NCI-H1930 (cell line): ENCODE measurements at regions not wholly inside any gene's neighbourhood (a gene's known extent, or its start where the extent isn't known, plus 50 kb on each side); places are given as distances from the start of the nearest gene placed in this dataset.

Source experiments
- DNase-seq, 2 experiments: peaks; one replicate each; lab custom pipeline; 2025; lab: John Stamatoyannopoulos, UW

DNA sequence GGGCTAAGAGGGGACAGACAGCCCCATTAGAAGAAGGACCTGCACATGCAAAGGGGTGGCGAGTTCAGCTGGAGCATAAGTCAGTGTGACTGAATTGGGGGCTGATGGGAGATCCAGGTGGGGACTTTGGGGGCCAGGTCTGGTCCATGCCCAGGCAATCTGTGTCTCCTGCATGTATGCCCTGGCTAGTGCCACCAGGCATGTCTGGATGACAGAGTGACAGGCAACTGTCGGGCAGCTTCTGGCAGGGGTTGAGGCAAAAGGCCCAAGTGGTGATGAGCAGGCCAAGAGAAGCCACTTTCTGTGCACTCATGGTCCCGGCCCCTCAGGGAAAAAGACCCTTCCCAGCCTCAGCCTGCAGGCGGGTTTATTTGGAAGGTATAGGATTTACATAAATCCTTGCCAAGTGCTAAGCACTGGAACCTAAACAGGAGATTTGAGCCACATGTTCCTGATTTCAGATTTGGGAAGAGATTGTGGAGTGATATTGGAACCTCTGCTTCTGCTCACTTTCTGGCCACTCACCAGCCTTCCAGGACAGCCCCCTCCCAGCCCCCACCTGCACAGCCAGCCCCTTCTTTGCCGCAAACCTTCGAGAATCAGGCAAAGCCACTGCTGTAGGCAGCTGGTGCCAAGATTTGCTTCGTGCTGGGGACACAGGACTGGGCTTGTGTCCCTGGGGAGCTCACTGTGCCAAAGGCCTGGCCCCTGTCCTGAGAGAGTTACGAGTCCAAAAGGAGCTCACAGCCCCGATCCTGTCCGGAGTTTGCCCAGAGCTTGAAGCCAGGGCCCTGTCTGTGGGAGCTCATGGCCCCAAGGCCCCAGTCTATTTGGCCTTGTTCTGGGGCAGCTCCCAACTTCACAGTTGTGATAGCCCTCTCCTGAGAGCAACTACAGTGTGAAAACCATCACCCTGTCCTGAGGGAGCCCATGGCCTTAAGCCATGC is 232.5 kb upstream of the RTL1 start:
- DNase-seq: no peak

DNA sequence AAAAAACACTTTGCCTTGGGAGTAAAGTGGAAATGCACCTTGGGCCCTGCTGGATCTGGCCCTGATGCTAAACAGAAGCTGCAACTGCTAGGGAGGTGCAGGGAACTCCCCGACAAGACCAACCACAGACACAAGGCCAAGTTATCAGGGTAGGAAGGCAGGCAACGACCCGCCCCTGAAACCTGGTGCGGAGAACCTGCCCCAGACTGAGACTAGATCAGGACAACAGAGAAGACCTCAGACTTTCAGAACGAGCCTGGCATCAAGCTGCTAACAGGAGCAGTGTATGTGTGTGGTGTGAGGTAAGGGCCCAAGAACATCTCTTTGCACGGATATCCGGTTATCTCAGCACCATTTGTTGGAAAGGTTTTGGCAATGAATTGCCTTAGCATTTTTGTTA is 233.7 kb upstream of the RTL1 start:
- no peak for DNase-seq

DNA sequence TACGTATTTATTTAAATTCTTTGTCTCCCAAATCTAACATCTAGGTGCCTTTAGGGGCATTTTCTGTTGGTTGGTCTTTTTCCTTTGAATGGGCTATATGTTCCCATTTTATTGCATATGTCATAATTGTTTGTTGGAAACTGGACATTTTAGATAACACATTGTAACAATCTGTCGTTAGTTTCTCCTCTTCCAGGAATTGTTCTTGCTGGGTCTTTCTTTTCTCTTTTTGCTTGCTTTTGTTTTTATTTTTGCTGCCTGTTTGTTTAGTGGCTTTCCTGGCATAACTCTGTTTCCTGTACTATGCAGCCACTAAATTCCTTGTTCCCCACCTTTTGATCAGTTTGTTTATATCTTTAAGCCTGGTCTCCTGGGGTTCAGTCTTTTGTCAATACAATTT is 244.3 kb upstream of the RTL1 start:
- DNase-seq: no peak

DNA sequence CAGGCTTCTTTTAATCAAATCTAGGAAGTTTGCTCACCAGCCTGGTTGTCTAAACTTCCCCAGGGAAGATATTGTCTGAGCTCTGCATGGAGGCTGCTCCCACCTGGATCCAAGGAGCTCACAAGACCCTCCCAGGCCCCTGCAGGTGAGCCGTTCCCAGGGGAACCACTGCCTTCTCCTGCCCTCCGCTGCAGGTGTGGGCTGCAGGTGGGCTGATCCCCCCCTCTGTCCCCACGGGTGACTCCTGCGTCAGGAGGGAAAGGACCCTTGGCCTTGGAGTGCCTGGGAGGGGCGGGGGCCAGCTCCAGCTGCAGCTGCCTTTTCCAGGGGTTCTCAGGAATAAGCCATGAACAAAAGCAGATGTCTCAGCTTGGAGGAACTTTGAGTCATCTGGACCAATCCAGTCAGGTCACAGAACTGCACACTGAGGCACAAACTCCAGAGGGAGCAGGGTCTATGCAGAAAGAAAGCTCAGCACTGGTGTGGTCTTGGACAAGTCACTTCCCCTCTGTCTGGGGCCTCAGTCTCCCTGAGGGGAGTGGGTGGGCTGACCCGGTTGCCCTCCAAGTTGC is 246.6 kb upstream of the RTL1 start:
- no peak for DNase-seq

DNA sequence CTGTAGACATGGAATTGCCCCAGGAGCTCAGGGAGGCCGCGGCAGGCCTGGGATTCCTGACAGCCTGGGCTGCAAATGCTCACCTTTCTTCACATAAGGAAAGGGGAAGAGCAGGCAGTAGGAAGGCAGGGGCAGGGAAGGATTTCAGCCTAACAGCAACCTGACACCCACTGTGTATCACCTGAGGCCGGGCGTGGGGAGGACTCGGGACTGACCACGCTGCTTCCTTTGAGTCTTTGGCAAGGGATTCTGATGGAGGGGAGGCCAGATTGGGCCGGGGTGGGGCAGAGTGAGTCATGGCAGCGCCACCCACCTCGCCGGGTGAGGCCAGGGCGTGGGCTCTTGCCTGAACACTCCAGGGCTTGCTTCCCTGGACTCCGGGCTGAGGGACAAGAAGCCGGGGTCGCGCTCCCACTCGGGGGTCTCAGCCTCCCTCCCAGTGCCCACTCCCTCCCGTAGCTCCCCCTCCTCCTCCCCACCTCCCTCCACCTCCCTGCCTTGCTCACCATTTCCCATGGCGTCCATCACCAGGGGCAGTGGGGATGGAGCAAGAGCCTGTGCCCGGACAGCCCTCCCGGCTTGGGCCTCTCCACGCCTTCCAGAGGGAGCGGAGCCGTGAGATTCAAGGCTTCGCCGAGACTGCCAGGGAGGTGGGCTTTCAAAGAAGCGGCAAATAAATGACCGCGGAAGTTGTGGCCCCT is 247.9 kb upstream of the RTL1 start:
- no peak for DNase-seq

DNA sequence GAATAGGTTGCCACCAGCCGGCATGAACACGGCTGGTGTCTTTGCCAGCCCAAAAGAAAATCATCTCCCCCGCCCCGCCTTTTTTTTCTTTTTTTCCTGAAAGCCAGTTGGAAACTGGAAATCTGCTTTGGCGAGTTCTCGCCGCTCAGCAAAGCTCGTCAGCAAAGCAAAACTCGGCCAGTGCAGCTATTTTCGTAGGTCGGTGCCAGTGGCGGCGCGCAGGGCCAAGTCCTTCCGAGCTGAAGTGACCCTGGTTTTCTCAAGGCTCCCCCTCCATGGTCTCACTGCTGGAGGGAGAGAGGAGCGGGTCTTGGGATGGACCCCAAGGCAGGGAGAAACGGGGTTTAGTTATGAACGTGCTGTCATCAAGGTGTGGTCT is 248.4 kb upstream of the RTL1 start:
- no peak for DNase-seq

DNA sequence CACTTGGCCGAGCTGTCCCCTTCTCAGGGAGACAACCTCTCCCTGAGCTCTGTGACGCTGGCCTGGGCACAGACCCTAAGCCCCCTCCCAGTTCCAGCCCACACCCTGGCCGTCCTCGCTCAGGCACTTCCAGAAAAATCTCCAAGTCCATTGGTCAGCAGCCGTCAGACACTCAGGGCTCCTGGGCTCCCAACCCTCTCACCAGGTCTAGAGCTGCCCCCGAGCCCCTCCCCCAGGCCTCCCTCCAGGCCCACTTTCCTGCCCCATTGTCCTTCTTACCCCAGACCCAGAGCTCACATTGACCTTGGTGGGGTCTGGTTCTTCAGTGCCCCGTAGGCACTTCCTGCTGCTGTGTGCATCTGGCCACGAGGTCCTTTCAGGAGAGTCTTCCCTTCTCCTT is 249.3 kb upstream of the RTL1 start:
- no peak for DNase-seq

DNA sequence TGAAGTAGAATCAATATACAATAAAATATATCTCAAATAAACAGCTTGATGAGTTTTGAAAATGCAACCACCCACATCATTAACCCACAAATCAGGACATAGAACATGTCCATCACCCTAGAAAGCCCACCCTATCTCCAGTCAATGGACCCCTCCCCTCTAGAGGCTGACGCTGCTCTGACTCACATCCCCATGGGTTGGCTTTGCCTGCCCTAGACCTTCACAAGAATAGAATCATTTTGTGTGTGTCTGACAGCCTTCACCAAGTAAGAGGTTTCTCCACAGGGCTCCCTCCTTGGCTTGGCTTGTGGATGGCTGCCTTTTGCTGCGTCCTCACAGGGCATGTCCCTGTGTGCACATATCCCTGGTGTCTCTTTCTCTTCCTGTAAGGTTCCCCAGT is 250.2 kb upstream of the RTL1 start:
- DNase-seq: no peak

DNA sequence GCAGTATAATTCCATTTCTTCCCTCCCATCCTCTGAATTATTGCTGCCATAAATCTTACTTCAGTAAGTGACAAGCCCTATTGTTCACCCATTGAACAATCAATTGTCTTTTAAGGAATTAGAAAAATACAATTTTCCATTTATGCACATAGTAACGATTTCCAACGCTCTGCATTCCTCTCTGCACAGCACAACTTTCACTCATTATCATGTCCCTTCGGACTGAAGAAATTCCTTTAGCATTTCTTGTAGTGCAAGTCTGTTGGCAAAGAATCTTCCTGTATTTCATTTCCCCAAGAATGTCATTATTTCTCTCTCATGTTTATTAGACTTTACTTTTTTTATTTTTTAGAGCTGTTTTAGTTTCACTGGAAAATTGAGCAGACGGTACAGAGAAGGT is 252.1 kb upstream of the RTL1 start:
- no peak for DNase-seq

DNA sequence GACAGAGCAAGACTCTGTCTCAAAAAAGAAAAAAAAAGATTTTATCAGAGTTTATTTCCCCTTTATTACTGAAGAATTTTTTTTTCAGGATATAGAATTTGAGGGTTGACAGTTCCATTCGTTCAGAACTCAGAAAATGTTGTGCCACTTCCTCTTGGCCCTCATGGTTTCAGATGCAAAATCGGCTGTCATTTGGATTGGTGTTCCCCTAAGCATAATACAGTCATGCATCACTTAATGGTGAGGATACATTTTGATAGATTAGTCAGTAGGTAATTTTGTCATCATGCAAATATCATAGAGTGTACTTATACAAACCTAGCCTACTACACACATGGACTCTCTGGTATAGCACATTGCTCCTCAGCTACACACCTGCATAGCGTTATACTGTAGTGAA is 263.9 kb upstream of the RTL1 start:
- DNase-seq: no peak

DNA sequence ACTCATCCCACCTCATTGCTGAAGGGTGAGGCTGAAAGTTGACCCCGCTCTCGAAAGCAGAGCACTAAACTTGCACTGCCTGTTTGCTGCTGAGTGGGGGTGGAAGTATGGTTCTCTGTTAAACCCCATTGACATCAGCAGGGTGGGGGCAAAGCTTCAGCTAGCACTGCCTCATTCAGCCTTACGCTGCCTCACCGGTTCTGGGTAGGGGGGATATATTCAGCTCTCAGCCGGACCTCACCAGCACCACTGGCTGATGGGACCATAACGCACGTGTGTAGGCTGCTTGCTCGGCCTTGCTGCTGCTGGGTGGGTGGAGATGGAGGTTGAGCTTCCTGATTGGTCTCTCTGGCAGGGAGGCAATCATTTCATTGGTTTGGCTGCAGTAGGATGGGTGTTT is 265.7 kb upstream of the RTL1 start:
- no peak for DNase-seq

DNA sequence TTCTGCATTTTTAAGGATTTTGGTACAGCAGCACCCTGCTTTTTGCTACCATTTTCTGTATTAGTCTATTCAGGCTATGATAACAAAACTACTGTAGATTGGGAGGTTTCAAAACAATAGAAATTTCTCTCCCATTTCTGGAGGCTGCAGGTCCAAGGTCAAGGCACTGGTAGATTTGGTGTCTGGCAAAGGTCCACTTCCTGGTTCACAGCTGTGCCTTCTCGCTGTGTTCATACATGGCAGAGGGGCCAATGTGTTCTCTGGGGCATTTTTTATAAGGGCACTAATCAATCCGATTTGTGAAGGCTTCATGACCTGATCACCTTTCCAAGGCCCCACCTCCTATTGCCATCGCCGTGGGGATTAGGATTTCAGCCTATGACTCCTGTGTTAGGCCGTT is 268.1 kb upstream of the RTL1 start:
- DNase-seq: no peak

DNA sequence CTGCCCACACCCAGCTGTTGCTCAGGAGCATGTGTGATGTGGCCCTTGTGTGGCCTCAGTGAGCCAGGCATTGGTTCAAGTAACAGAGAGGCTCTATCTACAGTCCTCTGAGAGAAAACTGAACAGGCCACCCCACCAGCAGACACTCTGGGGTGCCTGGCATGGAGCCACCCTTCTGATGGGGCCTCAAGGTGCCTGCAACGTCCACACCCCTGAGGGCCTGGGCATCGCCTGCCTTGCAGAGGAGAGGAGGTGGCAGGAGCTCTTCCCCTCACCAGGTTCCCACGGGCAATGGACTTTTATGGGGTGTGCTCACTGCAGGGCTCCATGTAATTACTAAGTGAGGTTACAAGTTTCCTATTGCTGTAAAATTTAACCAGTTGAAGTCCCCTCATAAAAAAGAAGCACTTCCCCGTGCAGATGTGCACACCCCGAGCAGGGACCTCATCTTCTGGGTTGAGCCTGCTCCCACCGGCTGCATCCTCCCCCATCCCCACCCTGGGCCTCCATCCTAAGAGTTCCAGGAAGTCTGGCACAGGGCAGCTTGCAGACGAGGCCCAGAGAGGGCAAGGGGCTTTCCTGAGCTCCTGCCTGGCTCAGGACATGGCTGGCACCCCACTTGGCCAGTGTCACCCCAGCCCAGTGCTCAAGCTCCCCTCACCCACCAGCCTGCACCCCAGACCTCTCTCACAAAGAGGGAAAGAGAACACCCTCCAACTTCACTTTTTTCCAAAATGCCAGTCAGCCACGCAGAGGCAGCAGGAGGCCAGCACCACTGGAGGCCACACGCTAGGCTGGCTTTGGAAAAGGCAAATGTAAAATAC is 270.4 kb upstream of the RTL1 start:
- no peak for DNase-seq

DNA sequence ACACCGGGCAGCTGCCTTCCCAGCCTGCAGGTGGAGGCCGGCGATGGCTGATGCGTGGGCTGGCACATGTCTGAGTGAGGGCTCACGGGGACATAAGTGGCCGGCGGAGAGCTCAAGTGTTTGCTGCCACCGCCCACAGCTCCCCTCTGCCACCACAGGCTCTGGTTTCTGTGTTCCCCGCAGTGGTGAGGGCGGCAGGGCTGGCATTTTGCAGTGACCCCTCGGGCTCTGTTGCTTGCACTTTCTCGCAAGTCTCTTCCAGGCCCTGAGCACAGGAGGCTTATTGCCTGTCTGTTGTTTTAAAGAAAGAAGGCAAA is 271.0 kb upstream of the RTL1 start:
- DNase-seq: no peak

DNA sequence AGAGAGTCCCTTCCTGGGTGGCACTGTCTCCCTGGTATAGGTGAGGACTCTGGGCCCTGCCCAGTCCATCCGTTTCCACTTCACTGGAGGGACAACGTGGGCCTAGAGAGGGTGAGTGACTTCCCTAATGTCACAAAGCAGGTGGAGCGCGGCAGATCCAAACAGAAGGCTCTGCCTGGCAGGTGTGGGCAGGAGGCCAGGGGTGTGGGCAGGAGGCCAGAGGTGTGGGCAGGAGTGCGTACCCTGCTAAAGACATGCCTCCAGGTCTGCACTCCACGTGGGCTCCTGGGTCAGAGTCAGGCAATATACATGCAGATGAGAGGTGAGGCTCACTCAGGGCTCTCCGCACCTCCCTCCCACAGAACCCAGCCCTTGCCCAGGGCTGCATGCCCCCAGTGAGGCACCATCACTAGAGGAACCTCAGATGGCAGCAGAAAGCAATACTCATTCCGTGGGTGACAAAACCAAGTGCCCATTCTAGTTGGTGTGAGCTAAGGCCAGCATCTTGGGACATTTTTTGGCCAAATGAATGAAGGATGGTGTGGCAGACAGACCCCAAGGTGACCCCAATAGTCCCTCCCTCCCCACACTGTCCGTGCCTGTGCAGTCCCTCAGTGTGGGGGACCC is 271.6 kb upstream of the RTL1 start:
- DNase-seq: no peak

DNA sequence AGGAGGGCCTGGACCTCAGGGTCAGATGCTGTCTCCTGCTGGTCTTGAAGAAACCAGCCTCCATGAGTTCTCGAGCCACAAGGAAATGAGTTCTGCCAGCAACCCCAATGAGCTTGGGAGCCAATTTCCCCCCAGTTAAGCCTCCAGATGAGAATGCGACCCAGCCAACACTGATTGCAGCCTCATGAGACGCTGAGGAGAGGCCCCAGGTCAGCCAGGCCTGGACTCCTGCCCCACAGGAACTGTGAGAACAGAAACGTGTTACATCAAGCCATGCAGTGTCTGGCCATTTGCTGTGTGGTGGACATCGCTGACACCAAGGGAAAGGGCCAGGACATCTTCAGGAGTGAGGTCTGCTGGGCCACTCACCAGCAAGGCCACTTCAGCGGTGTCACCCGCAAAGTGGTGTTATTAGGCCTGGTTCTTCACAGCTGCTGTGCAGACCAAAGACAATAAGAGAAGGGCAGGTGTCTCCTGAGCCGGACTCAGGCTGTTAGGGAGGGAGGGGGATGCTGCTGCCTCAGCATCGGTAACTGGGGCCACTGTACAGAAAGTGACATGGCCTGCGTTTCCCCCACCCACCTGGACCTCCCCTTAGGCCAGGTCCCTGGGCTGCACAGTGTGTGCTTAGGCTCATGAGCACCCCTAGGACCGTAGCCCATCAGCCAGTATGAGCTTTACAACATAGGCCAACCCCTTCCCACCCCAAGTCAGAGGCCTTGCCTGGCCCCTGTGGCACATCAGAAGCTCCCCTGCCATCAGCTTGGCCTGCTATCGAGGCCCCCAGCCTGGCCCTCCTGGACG is 272.4 kb upstream of the RTL1 start:
- no peak for DNase-seq

DNA sequence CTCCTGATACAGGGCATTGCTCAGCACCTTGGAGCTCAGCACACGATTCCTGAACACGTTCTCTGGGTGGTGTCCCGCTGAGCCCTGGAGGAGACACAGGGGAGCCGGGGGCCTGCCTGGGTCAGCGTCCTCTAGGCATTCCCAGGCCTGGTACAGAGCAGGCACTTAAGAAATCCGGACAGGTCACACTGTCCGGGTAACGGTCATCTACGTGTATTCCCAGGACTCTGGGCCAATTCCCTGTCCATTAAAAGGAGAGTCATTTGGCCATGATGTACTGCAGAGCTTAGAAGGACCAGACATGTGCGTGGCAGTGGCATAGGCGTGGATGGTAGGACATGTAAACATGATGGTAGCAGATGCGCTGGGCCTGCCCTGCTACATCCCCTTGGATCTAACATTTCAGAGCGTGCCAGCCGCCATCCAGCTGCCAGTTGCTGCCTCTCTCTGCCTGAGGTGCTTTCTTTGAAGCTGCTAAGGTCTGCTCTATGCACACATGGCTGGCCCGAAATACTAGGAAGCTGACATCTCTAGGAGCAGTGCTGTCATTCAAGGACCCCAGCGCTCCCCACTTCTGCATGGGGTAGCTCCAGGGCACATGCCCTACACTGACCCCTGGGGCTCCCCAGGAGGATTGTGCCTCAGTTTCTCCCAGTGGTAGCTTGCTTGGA is 273.1 kb upstream of the RTL1 start:
- no peak for DNase-seq

DNA sequence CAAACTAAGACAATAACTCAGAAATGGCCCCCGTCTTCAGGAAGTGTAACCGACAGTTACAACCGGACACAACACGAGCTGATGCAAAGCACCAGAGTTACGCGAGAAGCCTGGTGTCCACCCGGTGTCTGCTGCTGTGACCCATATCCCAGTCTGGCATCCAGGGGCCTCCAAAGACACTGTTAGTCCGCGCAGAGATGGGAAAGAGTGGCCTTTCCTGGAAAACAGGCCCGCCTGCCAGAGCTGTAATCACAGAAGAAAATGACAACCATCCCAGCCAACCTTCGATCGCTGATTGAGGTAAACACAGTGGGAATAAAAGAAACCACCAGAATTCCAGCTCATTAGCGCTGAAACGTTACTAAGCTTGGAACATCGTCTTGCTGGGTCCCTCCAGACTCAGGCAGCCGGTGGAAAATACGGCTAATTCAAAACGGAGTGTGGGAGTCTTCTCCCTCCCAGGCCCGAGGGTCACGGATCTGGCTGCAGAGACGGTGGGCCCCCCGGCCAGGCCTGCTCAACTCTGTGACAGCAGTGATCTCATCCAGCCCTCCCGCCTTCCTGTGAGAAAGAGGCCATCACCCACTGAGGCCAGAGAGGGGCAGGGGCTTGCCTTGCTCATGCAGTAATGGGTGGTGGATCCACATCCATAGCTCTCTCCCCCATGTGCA is 273.9 kb upstream of the RTL1 start:
- DNase-seq: no peak

DNA sequence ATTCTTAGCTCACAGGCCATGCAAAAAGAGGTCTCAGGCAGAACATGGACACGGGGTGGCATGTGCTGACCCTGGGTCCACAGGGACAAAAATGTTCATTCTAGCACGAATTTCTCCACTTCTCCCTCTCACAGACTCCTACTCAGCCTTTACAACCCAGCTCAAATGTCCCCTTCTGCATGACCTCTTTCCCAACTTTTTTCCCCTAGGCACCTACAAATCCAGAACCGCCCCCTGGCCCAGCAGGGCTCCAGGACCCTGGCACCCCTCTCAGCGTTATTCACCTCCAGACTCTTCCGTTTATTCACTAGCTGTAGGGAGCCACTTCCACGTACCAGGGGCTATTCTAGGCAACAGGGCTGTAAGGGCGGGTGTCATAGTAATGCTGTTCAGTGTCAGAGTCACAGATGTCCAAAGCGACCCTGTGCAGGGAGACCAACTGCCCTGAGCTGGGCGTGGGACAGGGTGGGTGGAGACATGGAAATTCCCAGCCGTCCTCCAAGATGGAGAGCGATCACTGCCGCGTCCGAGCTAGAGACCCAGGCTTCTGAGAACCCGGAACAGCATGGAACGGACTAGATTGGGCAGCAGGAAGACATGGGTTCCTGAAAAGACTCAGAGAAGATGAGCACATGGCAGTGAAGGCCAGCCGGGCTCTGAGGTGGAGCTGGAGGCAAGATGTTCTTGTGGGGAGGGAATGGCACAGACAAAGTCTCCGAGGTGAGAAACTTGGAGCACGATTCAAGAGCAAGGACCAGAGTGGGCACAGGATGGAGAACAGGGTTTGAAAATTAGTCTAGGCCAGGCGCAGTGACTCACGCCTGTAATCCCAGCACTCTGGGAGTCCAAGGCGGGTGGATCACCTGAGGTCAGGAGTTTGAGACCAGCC is 274.9 kb upstream of the RTL1 start:
- DNase-seq: no peak
